Fibroblast of upper back skin (primary cell): ENCODE measurements at regions not wholly inside any gene's neighbourhood (a gene's known extent, or its start where the extent isn't known, plus 50 kb on each side); places are given as distances from the start of the nearest gene placed in this dataset.

ENCODE experiments used
- DNase-seq: peaks from one replicate; pipeline ENCODE4 v3.0.0-alpha.2; 2013

DNA sequence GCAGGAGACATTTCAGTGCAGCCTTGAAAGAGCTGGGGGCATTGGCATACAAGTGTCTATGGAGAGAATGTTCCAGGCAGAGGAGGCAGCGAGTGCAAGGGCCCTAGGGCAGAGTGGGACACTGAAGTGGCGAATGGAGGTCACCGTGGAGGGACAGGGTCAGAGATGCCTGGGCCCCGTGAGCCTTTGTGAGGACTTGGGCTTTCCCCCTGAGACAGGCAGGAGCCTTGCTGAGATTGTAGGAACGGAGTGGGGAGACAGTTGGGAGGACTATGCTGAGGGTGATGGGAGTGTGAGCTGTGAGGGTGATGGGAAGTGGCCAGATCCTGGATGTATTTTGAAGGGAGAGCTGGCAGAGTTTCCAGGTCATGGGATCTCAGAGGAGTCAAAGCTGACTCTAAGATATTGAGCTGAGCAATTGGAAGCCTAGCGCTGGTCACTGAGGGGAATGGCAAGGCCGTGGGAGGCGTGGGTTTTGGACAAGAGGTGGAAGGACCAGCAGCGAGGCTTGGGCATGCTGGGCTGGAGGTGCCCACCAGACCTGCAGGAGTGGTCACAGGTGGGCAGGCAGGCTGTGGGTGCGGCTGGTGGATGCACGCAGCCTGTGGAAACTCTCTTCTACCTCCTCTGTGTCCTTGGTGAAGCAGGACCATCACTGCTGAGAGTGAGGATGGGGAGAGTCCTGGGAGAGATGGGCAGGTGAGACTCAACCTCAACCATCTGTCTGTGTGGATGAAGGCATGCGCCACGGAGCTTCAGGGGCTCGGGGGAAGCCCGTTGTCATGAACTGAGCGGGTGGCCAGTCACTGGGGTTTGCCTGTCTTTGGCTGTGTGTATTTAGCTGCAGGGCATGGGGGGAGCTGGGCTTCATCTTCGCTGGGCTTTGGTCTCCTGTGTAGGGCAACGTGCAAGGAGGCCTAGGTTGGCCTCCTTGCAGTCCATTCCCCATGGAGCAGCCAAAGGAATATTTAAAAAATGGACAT lies 241.2 kb upstream of the HS6ST1 start:
- no peak for DNase-seq

DNA sequence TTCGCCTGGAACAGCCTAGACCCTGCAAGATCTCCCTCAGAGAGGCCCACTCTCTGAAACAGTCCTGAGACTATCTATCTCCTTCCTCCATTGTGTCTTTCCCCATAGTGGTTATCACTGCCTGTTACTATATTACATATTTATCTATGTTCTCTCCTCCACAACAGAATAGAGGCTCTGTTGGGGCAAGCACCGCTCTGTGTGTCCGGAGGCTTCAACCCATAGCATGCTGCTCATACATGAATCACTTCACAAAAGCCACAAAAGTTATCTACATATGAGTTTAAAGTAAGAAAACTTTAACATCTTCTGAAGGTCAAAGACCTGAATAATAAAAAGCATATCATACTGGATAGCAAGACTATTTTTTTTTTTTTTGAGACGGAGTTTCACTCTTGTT lies 242.1 kb upstream of the HS6ST1 start:
- no peak for DNase-seq

DNA sequence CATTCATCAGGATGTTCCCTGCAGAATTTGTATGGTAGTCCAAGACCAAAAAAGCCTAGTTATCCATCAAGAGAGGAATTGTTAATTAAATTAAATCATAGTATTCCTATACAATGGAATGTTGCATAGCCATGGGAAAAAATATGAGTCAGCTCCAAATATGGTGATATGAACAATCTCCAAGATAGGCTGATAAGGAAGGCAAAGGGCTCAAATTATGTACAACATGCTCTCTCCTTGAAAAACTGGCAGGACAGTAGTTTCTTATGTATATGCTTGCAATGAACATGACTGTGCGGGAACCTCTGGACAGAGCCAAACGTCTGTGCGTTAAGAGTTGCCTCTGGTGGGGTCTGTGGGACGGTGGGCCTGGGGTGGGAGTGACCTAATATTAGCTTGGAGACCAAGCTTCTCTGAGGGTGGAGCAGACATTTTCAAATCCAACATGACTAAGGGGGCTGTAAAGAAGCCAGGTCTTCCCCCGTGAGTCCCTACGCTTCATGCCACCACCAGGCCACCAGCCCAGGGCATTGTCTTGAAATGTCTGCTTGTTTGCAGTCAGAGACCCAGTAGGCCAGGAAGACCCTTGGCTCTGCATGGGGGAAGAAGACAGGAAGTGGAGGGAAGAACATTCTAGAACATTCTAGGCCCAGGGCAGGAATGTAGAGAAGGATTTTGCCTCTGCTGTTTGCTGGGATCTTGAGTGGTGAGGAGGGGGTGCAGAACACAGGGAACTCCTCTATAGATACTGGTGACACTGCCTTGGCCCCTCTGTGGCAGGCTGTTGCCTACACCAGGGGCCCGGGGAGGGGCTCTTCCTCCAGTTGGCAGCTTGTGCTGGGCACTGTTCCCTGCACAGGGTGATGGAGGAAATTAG lies 244.0 kb upstream of the HS6ST1 start:
- DNase-seq, result peak; percentile 62

DNA sequence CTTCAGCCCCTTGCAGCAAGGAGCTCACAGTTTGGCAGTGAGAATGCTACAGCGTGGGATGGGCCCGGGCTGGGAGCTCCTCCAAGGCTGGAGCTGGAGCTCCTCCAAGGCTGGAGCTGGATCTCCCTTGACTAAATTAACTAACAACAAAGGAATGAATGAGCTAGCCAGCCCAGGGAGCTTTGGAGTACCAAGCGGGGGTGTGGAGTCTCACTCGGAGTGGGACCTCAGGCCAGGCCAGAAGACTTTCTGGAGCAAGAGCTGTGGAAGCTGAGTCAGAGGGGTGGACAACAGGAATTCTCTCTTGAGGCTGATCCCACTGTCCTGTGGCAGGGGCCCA lies 244.7 kb upstream of the HS6ST1 start:
- DNase-seq, result peak; percentile 94

DNA sequence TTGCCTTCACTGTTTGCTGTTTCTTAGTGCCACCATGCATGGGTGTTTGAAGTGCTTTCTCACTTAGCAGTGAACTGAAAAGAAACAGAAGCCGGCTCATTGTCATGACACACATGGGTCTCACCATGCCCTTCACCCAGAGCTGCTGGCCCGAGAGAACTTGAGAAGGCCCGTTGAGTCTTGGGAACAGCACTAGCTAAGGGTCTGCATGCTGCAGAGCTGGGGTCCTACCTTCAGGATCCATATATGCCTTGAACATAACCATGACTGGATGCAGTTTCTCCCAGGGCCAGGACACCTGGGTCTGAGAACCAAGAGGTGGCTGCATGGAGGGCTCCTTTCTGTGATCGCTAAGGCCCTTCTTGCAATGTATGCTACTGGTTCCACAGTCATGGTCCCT lies 245.5 kb upstream of the HS6ST1 start:
- no peak for DNase-seq

DNA sequence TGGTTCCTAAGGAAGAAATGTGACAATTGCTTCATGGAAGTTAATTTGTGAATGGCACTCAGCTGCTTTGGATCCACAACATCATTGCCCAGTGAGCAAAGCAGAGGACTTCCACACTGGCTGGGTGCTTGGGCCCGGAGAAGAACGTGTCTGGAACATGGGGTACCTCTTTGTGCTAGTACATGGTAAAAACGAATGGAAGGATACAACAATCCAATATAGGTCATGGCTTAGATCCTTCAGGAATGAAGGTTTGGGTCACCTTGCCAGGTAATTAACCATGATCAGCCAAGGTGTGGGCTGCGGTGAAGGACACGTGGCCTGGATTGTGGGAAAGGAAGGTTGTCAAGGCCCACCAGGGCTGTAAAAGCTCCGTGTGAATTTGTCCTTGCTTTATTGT lies 245.9 kb upstream of the HS6ST1 start:
- no peak for DNase-seq

DNA sequence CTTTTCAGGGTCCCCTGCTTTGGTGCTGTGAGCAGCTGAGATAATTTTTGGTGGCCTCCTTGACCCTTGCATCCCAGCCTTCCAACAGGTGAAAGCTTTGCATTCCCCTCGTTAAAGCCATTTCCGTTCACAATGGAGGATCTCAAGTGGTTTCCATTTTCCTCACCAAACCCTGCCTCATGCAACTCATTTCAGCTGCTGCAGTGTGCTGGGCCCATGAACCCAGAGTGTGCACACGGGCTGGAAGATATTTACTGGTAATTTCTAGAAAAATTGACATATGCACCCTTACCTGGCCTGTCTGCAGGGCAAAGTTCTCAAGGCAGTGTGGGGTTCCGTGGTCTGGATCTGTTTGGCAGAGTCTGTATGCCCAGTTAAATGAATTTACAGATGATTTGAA lies 246.8 kb upstream of the HS6ST1 start:
- no peak for DNase-seq

DNA sequence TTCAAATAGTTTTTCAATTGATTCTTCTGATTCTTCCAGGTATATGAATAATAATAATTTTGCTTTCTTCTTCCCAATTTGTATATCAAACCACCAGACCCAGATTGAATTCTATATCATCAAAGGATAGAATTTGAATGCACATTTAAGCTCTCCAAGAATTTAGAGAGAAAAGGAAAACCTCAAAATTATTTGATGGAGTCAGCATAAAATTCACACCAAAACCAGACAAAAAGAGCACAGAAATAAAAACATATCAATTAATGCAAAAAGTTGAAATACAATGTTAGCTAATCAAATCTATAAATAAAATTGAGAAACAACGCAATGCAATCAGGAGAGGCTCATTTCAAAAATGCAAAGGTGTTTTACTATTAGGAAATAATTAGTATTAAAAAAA lies 248.0 kb upstream of the HS6ST1 start:
- no peak for DNase-seq

DNA sequence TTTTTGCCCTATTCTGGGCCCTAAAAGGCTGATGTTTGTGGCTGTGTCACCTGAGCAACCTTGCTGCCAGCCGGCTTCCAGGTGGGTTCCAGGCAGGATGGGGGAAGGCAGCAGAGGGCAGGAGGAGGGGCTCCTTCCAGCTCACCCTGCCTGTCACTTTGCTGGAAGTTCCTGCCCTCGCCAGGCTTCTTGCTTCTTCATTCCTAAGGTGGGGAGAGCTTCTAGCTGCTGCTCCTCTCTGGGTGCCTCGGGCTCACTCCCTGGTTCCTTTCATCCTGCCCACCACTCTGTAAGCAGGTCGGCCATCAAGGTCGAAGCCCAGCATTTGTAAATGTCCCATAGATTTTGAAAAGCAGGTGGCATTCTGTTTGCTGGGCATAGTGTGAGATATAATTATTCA lies 249.4 kb upstream of the HS6ST1 start:
- DNase-seq, result no peak

DNA sequence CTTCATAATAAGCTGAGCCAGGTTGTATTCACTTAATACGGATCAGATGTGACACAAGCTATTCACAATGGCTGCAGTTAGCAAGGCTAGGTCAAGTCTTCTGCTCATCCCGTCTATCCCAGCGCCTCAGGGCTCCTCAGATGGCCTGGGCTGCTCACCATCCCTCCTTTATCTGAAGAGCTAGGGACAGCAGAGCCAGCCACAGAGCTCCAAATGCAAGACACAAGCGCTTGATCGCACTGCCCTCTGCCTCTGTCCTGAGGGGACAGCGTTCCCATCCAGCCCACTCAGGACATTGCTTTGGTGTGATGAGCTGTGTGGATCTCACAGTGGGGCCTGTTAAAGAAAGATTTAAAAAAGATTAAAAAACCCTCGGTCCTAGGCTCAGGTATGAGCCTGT lies 254.4 kb upstream of the HS6ST1 start:
- DNase-seq, result no peak

DNA sequence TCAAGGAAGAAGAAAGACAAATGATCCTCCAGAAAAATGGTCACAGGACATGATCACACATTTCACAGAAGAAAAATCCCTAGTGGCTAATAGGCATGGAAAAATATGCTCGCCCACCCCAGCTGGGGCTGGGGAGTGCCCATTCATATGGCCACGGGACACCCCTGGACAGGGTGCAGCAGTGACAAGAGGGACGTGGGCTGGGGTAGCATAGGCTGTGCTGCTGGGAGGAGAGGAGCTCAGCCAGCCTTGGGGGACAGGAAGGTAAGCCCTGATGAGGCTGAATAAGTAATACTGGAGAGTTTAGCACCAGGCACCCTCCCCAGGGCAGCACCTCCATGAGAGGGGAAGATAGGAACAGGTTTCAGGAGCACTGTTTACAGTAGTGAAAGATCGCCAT lies 254.9 kb upstream of the HS6ST1 start:
- DNase-seq, result no peak

DNA sequence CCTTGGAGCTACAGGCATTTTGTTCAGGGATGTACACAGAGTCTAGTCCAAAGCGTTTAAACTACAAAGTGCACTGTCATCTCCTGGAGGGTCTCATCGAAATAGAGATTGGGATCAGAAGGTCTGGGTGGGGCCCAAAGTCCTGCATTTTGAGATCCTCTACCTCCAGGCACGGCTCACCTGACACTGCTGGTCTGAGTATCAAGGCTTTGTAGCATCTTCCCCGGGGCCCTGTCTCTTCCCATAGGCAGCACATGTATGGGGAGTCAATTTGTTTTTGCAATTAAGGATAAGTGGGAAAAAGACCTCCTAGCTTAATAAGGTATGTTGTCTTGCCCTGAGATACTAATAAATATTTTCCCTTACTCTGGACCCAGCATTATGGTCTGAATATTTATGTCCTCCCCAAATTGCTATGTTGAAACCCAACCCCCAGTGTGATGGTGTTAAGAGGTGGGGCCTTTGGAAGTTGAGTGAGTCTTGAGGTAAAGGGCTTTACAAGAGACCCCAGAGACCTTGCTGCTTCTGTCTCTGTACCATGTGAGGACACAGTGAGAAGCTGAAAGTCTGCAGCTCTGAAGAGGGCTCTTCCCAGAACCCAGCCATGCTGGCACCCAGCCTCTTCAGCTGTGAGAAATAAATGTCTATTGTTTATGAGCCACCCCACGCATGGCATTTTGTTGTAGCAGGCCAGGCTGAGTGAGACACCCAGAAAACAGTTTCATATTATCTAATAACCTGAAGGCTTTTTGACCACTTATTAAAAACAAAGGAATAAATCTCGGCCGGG lies 258.7 kb upstream of the HS6ST1 start:
- DNase-seq, result no peak

DNA sequence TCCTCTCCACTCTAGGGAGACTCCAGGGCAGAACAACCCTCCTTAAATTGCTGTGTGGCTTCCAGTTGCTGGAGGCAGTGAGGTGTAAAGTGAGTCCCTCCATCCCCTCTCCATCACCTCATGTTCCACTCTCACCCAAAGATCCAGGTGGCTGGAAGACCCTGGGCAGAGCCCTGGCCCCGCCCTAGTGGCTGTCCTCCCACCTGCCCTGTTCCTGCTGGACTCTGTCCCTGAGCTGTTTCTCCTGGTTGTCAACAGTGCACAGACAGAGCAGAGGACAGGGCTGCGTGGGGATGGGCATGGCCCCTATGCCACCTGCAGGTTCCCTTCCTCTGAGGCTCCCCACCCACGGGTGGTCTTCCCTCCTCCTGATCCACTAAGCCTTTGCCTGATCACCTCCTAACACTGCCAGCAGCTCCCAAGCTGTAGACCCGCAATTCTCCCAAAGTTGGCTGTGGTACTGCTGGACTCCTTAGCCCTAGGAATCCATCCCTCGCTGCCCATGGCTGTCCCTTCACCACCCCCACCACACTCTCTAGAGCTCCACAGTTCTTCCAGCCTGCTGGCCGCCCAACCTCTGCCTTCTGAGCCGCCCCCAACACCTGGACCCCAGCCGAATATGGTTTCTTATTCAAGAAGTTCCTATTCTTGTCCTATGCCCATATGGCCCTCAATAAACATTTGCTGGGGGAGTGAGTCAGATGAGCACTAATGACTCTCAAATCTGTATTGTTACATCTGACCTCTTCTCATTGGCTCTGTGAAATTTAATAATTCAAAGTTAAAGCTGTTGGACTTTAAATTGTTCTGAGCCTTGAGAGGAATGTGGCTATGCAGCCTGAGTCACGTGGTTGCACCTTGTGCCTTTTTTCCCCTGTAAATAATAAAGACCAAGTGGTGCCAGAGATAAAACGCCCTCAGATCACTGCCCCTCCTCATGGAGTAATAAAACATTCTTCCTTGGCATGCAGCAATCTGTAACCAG lies 260.0 kb upstream of the HS6ST1 start:
- peak; percentile 33 for DNase-seq

DNA sequence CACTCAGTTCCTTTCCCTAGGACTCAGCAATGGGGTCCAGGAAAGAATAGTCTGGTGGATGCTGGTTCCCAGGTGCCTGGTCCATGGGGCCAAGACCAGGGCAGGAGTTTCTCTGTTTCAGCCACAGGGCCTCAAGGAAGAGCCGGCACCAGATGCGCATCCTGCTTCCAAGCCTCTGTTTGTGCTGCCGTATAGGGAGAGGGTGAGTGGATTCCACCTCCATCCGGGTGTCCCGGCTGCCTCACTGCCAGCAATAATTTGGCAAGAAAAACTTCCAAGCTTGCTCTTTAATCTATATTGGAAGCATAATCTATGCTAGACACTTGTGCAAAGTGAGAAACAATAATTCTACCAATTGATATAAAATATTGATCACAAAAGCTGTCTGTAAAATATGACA lies 261.2 kb upstream of the HS6ST1 start:
- DNase-seq, result no peak

DNA sequence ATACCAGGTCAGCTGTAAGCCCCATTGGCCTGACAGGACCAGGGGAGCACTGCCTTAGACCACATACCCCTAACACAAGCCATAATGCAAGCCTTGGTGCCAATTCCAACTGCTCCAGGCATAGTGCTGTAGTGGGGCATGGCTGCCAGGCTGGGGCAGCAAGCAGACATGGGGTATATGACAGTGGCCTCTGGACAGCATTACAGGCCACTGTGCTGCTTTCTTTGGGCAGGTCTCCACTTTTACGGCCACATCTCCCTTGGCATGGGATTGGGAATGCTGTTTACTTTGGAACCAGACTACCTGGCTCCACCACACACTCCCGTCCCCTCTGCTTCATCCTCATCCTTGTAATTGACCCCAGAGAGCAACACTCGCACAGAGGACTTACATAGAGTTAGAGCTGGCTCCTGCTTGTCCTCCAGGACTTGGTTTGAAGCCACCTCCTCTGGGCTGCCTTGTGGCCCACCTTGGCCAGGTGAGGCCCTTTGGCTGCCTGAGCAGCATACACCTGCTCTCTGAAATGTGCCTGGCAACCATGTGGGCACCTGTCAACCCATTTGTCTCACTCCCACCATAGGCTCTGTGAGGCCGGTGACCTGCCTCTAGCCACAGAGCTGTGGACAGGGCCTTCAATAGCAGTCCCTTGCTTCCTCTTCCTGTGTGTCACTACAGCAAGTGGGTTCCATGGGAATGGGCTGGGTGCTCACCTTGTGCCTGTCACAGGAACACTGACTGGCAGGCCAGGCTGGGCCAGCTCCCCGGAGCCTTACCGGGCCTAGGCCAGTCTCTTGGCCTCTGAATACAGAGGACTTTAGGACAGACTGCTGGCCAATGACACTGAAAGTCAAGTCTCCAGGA lies 262.6 kb upstream of the HS6ST1 start:
- no peak for DNase-seq

DNA sequence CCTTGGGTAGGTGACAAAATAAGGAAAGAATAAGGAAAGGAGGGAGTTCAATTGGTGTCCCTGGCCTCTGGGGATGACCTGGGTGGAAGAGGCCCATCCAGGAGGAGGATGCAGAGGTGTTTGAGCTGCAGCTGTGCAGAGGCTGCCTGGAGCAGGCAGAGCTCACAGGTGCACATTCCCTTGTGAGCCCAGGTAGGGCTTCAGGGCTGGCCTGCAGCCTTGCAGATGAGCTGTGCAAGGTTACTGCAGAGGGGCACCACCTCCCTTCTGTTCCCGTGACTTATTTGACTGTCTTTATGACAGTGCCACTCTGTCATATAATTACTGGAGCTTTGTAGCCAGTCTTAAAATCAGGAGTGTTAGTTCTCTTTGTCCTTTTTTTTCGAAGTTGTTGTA lies 263.2 kb upstream of the HS6ST1 start:
- no peak for DNase-seq

DNA sequence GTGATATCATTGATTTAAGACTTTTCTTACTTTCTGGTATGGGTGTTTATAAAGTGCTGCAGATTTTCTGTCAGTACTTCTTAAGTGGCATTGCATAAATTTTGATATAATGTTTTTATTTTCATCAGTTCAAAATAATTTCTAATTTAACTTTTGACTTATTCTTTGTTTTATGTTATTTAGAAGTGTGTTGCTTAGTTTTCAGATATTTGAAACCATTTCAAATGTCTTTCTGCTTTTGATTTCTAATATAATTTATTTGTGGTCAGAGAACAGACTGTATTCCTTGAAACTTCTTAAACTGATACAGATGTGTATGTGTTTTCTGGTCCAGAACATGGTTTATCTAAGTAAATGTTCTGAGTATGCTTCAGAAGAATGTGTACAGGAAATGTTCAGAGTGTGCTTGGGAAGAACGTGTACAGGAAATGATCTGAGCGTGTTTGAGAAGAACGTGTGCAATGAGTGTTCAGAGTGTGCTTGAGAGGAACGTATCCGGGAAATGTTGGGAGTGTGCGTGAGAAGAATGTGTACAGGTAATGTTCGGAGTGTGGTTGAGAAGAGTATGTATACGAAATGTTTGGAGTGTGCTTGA lies 265.7 kb upstream of the HS6ST1 start:
- DNase-seq, result peak; percentile 92

DNA sequence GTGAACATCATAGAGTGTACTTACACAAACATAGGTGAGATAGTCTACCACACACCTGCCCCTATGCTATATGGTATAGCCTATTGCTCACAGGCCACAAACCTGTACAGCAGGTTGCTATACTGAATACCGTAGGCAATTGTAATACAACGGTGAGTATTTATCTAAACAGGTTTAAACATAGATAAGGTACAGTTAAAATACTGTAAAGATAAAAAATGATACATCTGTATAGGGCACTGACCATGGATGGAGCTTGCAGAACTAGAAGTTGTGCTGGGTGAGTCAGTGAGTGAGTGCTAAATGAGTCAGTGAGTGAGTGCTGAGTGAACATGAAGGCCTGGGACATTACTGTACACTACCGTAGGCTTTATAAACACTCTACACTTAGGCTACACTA lies 267.0 kb upstream of the HS6ST1 start:
- DNase-seq, result peak; percentile 84

DNA sequence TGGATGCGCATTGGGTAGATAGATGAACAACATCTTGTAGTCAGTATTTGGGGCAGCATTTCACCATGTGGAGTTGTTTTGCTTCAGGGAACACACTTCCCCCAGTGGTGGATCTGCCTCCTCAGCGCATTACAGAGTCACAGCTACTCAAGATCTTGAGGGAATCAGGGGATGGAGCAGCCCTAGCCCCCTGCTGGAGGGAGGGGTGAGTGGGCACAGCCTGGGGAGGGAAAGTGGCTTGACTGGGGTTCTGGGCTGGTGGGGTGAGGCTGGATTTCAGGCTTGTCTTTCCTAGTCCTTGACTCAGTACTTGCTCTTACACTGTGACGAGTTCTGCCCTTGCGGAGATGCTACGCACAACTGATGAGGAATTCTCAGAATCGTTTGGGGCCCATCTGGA lies 271.0 kb upstream of the HS6ST1 start:
- DNase-seq, result no peak

DNA sequence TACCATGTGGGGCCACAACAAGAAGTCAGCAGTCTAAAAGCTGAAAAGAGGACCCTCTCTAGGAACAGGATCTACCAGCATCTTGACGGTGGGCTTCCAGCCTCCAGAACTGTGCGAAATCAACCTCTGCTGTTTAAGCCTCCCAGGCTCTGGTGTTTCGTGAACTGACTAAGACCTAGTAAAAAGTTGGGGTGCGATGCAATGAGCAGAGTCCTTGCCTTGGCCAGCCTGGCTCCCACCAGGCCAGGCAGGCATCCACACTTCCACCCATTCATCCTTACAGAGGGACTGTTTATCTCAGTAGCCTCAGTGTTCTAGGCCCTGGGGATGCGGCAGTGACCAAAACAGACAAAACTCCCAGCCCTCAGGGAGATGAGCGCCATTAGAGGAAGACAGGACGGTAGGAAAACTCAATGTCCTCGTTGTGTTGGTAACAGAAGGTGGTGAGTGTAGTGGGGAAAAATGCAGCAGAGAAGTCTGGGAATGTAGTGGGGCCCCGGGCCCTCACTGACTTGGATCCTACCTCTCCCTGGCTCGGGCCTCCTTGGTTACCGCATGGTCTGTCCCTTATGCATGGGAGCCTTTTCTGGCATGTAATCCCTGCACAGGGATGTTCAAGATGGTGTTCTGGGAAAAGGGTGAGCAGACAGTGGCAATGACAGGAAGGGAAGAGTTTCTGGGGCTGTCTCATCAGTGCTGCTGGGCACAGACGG lies 271.8 kb upstream of the HS6ST1 start:
- no peak for DNase-seq
